Neutrophil (primary cell): ENCODE measurements at regions not wholly inside any gene's neighbourhood (a gene's known extent, or its start where the extent isn't known, plus 50 kb on each side); places are given as distances from the start of the nearest gene placed in this dataset.
"Not testable (repeated sequence)": the region's sequence is repeated elsewhere in the genome, so short reads cannot be mapped to it uniquely, and the experiment has no call there.

Experiments
- H3K27ac ChIP-seq: fragments of 200-600 bp; sonication (generic); 2 replicates; pipeline ENCODE4 v1.5.1; 2016; ENCODE audit warnings: mild to moderate bottlenecking, moderate library complexity
- H3K27me3 ChIP-seq: fragments of 200-600 bp; sonication (generic); 2 replicates; pipeline ENCODE4 v1.6.0; 2016; ENCODE audit warnings: mild to moderate bottlenecking
- H3K36me3 ChIP-seq: fragments of 200-600 bp; sonication (generic); 2 replicates; pipeline ENCODE4 v1.5.1; 2017
- H3K4me1 ChIP-seq, 2 experiments: fragments of 200-600 bp in 1 of 2; sonication (generic) in 1 of 2; 1 replicate in 1 of 2; 2 replicates in 1 of 2; pipeline versions ENCODE4 v1.5.1 to v1.6.1; 2013 to 2016; ENCODE audit warnings: low read depth in 1 of 2, low read length in 1 of 2, mild to moderate bottlenecking in 1 of 2, moderate library complexity in 1 of 2; ENCODE audit not compliant: control insufficient read depth in 1 of 2, insufficient read depth in 1 of 2
- H3K4me3 ChIP-seq, 2 experiments: fragments of 200-600 bp in 1 of 2; sonication (generic) in 1 of 2; 1 replicate in 1 of 2; 2 replicates in 1 of 2; pipeline ENCODE4 v1.5.1; 2013 to 2016; ENCODE audit warnings: low read depth in 1 of 2, low read length in 1 of 2, mild to moderate bottlenecking in 1 of 2, moderate library complexity in 1 of 2
- H3K9me3 ChIP-seq: fragments of 200-600 bp; sonication (generic); 2 replicates; pipeline ENCODE4 v1.5.1; 2016
- CTCF ChIP-seq: fragments of 200-600 bp; sonication (generic); IDR thresholded peaks from 2 replicates; pipeline ENCODE4 v1.5.1; 2016; ENCODE audit warnings: antibody characterized with exemption

GRCh38 chrX:55841962-55842752 is 124.6 kb downstream of the RRAGB start:
- no peaks in the 10 kb centered on the region for H3K9me3 ChIP-seq
- H3K27me3 ChIP-seq = no peaks in the 10 kb centered on the region
- no peak for TF ChIP-seq CTCF
- no peak overlapping the region for H3K27ac ChIP-seq
- H3K36me3 ChIP-seq = no peaks in the 10 kb centered on the region
- no peak overlapping the region for H3K4me3 ChIP-seq
- no peaks in the 10 kb centered on the region for H3K4me1 ChIP-seq

- H3K4me3 ChIP-seq, H3K9me3 ChIP-seq, H3K4me1 ChIP-seq, H3K36me3 ChIP-seq, H3K27me3 ChIP-seq, H3K27ac ChIP-seq: not testable (repeated sequence)
These were observed 149.2 kb downstream of the RRAGB start for GRCh38 chrX:55866779-55867178.

- H3K4me3 ChIP-seq = no peak overlapping the region
- no peak for TF ChIP-seq CTCF
- no peaks in the 10 kb centered on the region for H3K27me3 ChIP-seq
- H3K4me1 ChIP-seq = no peaks in the 10 kb centered on the region
- H3K9me3 ChIP-seq = no peaks in the 10 kb centered on the region
- H3K36me3 ChIP-seq = no peaks in the 10 kb centered on the region
- no peak overlapping the region for H3K27ac ChIP-seq
These were observed 149.7 kb downstream of the RRAGB start for GRCh38 chrX:55867181-55867651.

- Histone ChIP-seq H3K27ac (no peak overlapping the region), H3K36me3 (no peaks in the 10 kb centered on the region), H3K4me3 (no peak overlapping the region), H3K27me3 (no peaks in the 10 kb centered on the region), H3K4me1 (no peaks in the 10 kb centered on the region), H3K9me3 (no peaks in the 10 kb centered on the region)
- no peak for TF ChIP-seq CTCF
These were observed 150.2 kb downstream of the RRAGB start for GRCh38 chrX:55867708-55868107.

- Histone ChIP-seq H3K36me3 (no peaks in the 10 kb centered on the region), H3K4me3 (no peak overlapping the region), H3K9me3 (no peaks in the 10 kb centered on the region), H3K27me3 (no peaks in the 10 kb centered on the region), H3K27ac (no peak overlapping the region), H3K4me1 (no peaks in the 10 kb centered on the region)
- TF ChIP-seq CTCF = no peak
These were observed 157.3 kb downstream of the RRAGB start for GRCh38 chrX:55874807-55875206.

- not testable (repeated sequence) for H3K27ac ChIP-seq, H3K4me3 ChIP-seq, H3K4me1 ChIP-seq
These were observed 166.0 kb downstream of the RRAGB start for GRCh38 chrX:55883541-55883940.

More at GRCh38 chrX:55883541-55883940, 166.0 kb downstream of the RRAGB start:
- not testable (repeated sequence) for H3K36me3 ChIP-seq, H3K9me3 ChIP-seq, H3K27me3 ChIP-seq
